NCI-H2029 (cell line): ENCODE measurements at regions not wholly inside any gene's neighbourhood (a gene's known extent, or its start where the extent isn't known, plus 50 kb on each side); places are given as distances from the start of the nearest gene placed in this dataset.
"Not testable (repeated sequence)": the region's sequence is repeated elsewhere in the genome, so short reads cannot be mapped to it uniquely, and the experiment has no call there.

Experiments
- DNase-seq: peaks from one replicate; lab custom pipeline; 2025; lab: John Stamatoyannopoulos, UW

GRCh38 chr14:63147018-63147417, 57.2 kb upstream of the RHOJ start:
- no peak for DNase-seq

- DNase-seq, result peak; percentile 0
Measured at GRCh38 chr14:63134801-63135200, 69.4 kb upstream of the RHOJ start.

- DNase-seq, result no peak
Measured at GRCh38 chr14:63130531-63130930, 73.7 kb upstream of the RHOJ start.

- not testable (repeated sequence) for DNase-seq
Measured at GRCh38 chr14:63106487-63106886, 61.2 kb upstream of the KCNH5 start.

- DNase-seq, result no peak
Measured at GRCh38 chr14:63100552-63100951, 55.3 kb upstream of the KCNH5 start.

GRCh38 chr14:63096186-63096585, 50.9 kb upstream of the KCNH5 start:
- DNase-seq, result no peak
